ENCODE measurements at regions not wholly inside any gene's neighbourhood (a gene's known extent, or its start where the extent isn't known, plus 50 kb on each side); places are given as distances from the start of the nearest gene placed in this dataset.

GRCh38 chr1:4137621-4138415 lies 237.7 kb upstream of the C1orf174 start:
- DNase-seq (ENCODE audit: low read depth): no peak

GRCh38 chr1:4139646-4140045 lies 239.6 kb upstream of the C1orf174 start:
- no peak for DNase-seq (ENCODE audit: low read depth)

- no peak for DNase-seq (ENCODE audit: low read depth)
Measured at GRCh38 chr1:4140241-4140640, 240.2 kb upstream of the C1orf174 start.

- no peak for DNase-seq (ENCODE audit: low read depth)
Measured at GRCh38 chr1:4140821-4141220, 240.7 kb upstream of the C1orf174 start.

- DNase-seq (ENCODE audit: low read depth): no peak
Measured at GRCh38 chr1:4144349-4144971, 244.4 kb upstream of the C1orf174 start.

GRCh38 chr1:4146101-4146500 lies 246.0 kb upstream of the C1orf174 start:
- no peak for DNase-seq (ENCODE audit: low read depth)

- DNase-seq (ENCODE audit: low read depth): no peak
Measured at GRCh38 chr1:4146614-4147013, 246.5 kb upstream of the C1orf174 start.

- DNase-seq (ENCODE audit: low read depth): no peak
Measured at GRCh38 chr1:4147509-4147908, 247.4 kb upstream of the C1orf174 start.

GRCh38 chr1:4149281-4149680 lies 249.2 kb upstream of the C1orf174 start:
- DNase-seq (ENCODE audit: low read depth): no peak

- DNase-seq (ENCODE audit: low read depth): no peak
Measured at GRCh38 chr1:4149831-4150230, 249.8 kb upstream of the C1orf174 start.

GRCh38 chr1:4150262-4150661 lies 250.2 kb upstream of the C1orf174 start:
- DNase-seq (ENCODE audit: low read depth): no peak

GRCh38 chr1:4152266-4152665 lies 252.2 kb upstream of the C1orf174 start:
- no peak for DNase-seq (ENCODE audit: low read depth)

GRCh38 chr1:4153571-4153970 lies 253.5 kb upstream of the C1orf174 start:
- DNase-seq (ENCODE audit: low read depth): no peak

- DNase-seq (ENCODE audit: low read depth): no peak
Measured at GRCh38 chr1:4156241-4156973, 256.3 kb upstream of the C1orf174 start.

- DNase-seq (ENCODE audit: low read depth): no peak
Measured at GRCh38 chr1:4160181-4160580, 260.1 kb upstream of the C1orf174 start.

- no peak for DNase-seq (ENCODE audit: low read depth)
Measured at GRCh38 chr1:4161366-4162006, 261.4 kb upstream of the C1orf174 start.

GRCh38 chr1:4164965-4165364 lies 264.9 kb upstream of the C1orf174 start:
- no peak for DNase-seq (ENCODE audit: low read depth)

GRCh38 chr1:4165686-4166300 lies 265.7 kb upstream of the C1orf174 start:
- no peak for DNase-seq (ENCODE audit: low read depth)

- DNase-seq (ENCODE audit: low read depth): no peak
Measured at GRCh38 chr1:4166713-4167112, 266.6 kb upstream of the C1orf174 start.

- DNase-seq (ENCODE audit: low read depth): no peak
Measured at GRCh38 chr1:4169991-4170390, 269.9 kb upstream of the C1orf174 start.

GRCh38 chr1:4170548-4171340 lies 270.7 kb upstream of the C1orf174 start:
- no peak for DNase-seq (ENCODE audit: low read depth)

All from Daoy (cell line).